RWPE1 (cell line): ENCODE measurements at regions not wholly inside any gene's neighbourhood (a gene's known extent, or its start where the extent isn't known, plus 50 kb on each side); places are given as distances from the start of the nearest gene placed in this dataset.

Experiments used
- CTCF ChIA-PET: fragments of 350-600 bp; sonication (Branson Sonifier 250); formaldehyde crosslinking; extraction: SDS; loops from one replicate; lab custom pipeline; 2021; lab: Yijun Ruan, JAX
- POLR2A ChIA-PET: fragments of 400-600 bp; formaldehyde crosslinking; extraction: SDS; loops from one replicate; lab custom pipeline; 2020; ENCODE audit warnings: antibody characterized with exemption; ENCODE audit not compliant: low non-redundant PET; lab: Yijun Ruan, JAX
- DNase-seq: peaks from one replicate; pipeline ENCODE4 v3.0.0; 2012; ENCODE audit warnings: low spot score
- H3K27ac ChIP-seq: fragments of 450-650 bp; 2 replicates; pipeline ENCODE4 v1.5.1; 2017
- CTCF ChIP-seq: fragments of 450-650 bp; conservative IDR thresholded peaks from 2 replicates; pipeline ENCODE4 v1.5.1; 2017; ENCODE audit warnings: low read depth, mild to moderate bottlenecking

GRCh38 chr2:2889141-2889540 is 488.5 kb downstream of the EIPR1 start:
- CTCF ChIA-PET, result interaction anchor here (0.6 kb wide), 1 partner anchor 1034 kb away, joined by 3 read pairs; no protein-coding TSS in a partner anchor
- no peak for TF ChIP-seq CTCF
- POLR2A ChIA-PET, result no interaction called here

GRCh38 chr2:2887772-2888387 is 489.7 kb downstream of the EIPR1 start:
- H3K27ac ChIP-seq, result no peak overlapping the region
- DNase-seq, result no peak
- ChIA-PET CTCF (no interaction called here), POLR2A (no interaction called here)
- no peak for TF ChIP-seq CTCF

More at GRCh38 chr2:2889141-2889540, 488.5 kb downstream of the EIPR1 start:
- DNase-seq, result no peak
- H3K27ac ChIP-seq, result no peak overlapping the region

GRCh38 chr2:2886922-2887321 is 490.7 kb downstream of the EIPR1 start:
- ChIA-PET CTCF (no interaction called here), POLR2A (no interaction called here)
- TF ChIP-seq CTCF, result no peak
- H3K27ac ChIP-seq, result no peak overlapping the region
- no peak for DNase-seq

GRCh38 chr2:2881499-2881898 is 496.1 kb downstream of the EIPR1 start:
- ChIA-PET CTCF (interaction anchor here (0.6 kb wide), 1 partner anchor 484 kb away, joined by 3 read pairs; no protein-coding TSS in a partner anchor), POLR2A (no interaction called here)
- no peak for TF ChIP-seq CTCF
- no peak overlapping the region for H3K27ac ChIP-seq
- DNase-seq, result no peak

GRCh38 chr2:2880938-2881337 is 496.7 kb downstream of the EIPR1 start:
- POLR2A ChIA-PET, result no interaction called here
- no peak for DNase-seq
- CTCF ChIA-PET, result interaction anchor here (0.6 kb wide), 1 partner anchor 484 kb away, joined by 3 read pairs; no protein-coding TSS in a partner anchor
- TF ChIP-seq CTCF, result no peak
- H3K27ac ChIP-seq, result no peak overlapping the region

GRCh38 chr2:2879781-2880180 is 497.8 kb downstream of the EIPR1 start:
- CTCF ChIA-PET, result interaction anchor here (0.5 kb wide), 1 partner anchor 12 kb away, joined by 3 read pairs; no protein-coding TSS in a partner anchor

More at GRCh38 chr2:2879781-2880180, 497.8 kb downstream of the EIPR1 start:
- DNase-seq, result no peak
- no peak for TF ChIP-seq CTCF
- POLR2A ChIA-PET, result no interaction called here
- no peak overlapping the region for H3K27ac ChIP-seq
